ENCODE measurements at regions not wholly inside any gene's neighbourhood (a gene's known extent, or its start where the extent isn't known, plus 50 kb on each side); places are given as distances from the start of the nearest gene placed in this dataset.

DNA sequence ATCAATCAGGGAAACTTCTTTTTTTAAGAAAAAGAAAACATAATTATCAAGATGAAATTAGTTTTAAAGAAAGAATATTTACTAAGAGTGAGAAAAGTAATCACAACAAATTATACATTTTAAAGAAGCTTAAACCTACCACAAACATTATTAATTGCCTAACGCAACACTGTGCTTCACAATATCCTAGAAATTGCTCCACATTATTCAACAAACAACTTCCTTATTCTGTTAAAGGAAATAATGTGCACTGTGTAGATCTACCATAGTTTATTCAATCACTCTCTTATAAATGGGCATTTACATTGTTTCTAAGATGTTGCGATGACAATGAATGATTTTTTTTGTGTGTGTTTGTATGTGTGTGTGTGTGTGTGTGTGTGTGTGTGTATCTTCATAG lies 525.9 kb upstream of the KCNMB2 start:
- TF ChIP-seq, protein P1, sequence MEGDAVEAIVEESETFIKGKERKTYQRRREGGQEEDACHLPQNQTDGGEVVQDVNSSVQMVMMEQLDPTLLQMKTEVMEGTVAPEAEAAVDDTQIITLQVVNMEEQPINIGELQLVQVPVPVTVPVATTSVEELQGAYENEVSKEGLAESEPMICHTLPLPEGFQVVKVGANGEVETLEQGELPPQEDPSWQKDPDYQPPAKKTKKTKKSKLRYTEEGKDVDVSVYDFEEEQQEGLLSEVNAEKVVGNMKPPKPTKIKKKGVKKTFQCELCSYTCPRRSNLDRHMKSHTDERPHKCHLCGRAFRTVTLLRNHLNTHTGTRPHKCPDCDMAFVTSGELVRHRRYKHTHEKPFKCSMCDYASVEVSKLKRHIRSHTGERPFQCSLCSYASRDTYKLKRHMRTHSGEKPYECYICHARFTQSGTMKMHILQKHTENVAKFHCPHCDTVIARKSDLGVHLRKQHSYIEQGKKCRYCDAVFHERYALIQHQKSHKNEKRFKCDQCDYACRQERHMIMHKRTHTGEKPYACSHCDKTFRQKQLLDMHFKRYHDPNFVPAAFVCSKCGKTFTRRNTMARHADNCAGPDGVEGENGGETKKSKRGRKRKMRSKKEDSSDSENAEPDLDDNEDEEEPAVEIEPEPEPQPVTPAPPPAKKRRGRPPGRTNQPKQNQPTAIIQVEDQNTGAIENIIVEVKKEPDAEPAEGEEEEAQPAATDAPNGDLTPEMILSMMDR (IDR thresholded peaks at IDR 0.05) = no peak
- TF ChIP-seq POLR2AphosphoS5 (IDR thresholded peaks at IDR 0.05) (no peak), POLR2A (IDR thresholded peaks at IDR 0.05; ENCODE audit: low read depth) (no peak)
